ENCODE measurements at regions not wholly inside any gene's neighbourhood (a gene's known extent, or its start where the extent isn't known, plus 50 kb on each side); places are given as distances from the start of the nearest gene placed in this dataset.

DNA sequence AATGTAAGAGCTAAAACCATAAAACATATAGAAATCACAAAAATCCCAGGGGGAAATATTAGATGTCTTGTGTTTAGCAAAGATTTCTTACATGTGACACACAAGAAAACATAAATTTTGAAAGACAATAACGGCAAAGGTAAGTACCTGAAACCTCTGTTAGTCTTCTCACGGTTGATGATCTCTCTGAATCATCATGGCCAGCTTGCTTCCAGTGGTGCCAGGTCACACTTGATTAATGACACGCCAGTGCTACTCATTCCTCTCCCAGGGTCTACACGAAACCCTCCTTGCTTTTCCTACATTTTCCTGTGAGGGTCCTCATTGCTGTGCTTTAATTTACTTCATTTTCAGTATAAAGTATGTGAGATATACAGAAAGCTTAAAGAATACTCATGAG, 114.4 kb upstream of the PARP11 start:
- ChIA-PET CTCF (interaction anchor here (0.7 to 9.7 kb wide), 10 partner anchors 8 to 547 kb away, joined by 3 to 61 read pairs (median 4); no protein-coding TSS in a partner anchor), RAD21 (ENCODE audit: unreplicated experiment) (interaction anchor here (1.3 to 1.6 kb wide), 2 partner anchors 101 to 281 kb away, joined by 3 to 4 read pairs; no protein-coding TSS in a partner anchor), POLR2A (no interaction called here), SMC1A (ENCODE audit: uncharacterized antibody, unreplicated experiment) (interaction anchor here (0.6 to 2.8 kb wide), 5 partner anchors 11 to 128 kb away, joined by 3 to 8 read pairs (median 4); no protein-coding TSS in a partner anchor)
- ATAC-seq = no peak
- H3K4me2 ChIP-seq (ENCODE audit: control insufficient read depth, insufficient read depth) = no peak overlapping the region
- H3K9me3 ChIP-seq (replicated peaks; ENCODE audit: control insufficient read depth, insufficient read depth, low read length) = peaks cover 2% of the 10 kb centered on the region; the same call in 1 of the 3 replicates
- H3K27me3 ChIP-seq (replicated peaks in 1 of 2; ENCODE audit: control insufficient read depth in 2 of 2, insufficient read depth in 2 of 2, low read length in 1 of 2) = no peaks in the 10 kb centered on the region
- no peak for TF ChIP-seq PAX5 (IDR thresholded peaks at IDR 0.05; ENCODE audit: borderline replicate concordance, low read depth, low read length)
- TF ChIP-seq, protein P1, sequence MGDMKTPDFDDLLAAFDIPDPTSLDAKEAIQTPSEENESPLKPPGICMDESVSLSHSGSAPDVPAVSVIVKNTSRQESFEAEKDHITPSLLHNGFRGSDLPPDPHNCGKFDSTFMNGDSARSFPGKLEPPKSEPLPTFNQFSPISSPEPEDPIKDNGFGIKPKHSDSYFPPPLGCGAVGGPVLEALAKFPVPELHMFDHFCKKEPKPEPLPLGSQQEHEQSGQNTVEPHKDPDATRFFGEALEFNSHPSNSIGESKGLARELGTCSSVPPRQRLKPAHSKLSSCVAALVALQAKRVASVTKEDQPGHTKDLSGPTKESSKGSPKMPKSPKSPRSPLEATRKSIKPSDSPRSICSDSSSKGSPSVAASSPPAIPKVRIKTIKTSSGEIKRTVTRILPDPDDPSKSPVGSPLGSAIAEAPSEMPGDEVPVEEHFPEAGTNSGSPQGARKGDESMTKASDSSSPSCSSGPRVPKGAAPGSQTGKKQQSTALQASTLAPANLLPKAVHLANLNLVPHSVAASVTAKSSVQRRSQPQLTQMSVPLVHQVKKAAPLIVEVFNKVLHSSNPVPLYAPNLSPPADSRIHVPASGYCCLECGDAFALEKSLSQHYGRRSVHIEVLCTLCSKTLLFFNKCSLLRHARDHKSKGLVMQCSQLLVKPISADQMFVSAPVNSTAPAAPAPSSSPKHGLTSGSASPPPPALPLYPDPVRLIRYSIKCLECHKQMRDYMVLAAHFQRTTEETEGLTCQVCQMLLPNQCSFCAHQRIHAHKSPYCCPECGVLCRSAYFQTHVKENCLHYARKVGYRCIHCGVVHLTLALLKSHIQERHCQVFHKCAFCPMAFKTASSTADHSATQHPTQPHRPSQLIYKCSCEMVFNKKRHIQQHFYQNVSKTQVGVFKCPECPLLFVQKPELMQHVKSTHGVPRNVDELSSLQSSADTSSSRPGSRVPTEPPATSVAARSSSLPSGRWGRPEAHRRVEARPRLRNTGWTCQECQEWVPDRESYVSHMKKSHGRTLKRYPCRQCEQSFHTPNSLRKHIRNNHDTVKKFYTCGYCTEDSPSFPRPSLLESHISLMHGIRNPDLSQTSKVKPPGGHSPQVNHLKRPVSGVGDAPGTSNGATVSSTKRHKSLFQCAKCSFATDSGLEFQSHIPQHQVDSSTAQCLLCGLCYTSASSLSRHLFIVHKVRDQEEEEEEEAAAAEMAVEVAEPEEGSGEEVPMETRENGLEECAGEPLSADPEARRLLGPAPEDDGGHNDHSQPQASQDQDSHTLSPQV (IDR thresholded peaks at IDR 0.05) = no peak
- no peak for TF ChIP-seq MEF2A (IDR thresholded peaks at IDR 0.05; ENCODE audit: insufficient read depth, low read depth, low read length)
- TF ChIP-seq, protein P2, sequence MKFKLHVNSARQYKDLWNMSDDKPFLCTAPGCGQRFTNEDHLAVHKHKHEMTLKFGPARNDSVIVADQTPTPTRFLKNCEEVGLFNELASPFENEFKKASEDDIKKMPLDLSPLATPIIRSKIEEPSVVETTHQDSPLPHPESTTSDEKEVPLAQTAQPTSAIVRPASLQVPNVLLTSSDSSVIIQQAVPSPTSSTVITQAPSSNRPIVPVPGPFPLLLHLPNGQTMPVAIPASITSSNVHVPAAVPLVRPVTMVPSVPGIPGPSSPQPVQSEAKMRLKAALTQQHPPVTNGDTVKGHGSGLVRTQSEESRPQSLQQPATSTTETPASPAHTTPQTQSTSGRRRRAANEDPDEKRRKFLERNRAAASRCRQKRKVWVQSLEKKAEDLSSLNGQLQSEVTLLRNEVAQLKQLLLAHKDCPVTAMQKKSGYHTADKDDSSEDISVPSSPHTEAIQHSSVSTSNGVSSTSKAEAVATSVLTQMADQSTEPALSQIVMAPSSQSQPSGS (IDR thresholded peaks at IDR 0.05; ENCODE audit: low read length) = no peak
- TF ChIP-seq CHD4 (IDR thresholded peaks at IDR 0.05) = no peak
- TF ChIP-seq EZH2 (IDR thresholded peaks at IDR 0.05; ENCODE audit: borderline replicate concordance, control insufficient read depth, low read depth, low read length) = no peak
- no peak for TF ChIP-seq RUNX3 (IDR thresholded peaks at IDR 0.05; ENCODE audit: low read length)
- TF ChIP-seq, protein P3, sequence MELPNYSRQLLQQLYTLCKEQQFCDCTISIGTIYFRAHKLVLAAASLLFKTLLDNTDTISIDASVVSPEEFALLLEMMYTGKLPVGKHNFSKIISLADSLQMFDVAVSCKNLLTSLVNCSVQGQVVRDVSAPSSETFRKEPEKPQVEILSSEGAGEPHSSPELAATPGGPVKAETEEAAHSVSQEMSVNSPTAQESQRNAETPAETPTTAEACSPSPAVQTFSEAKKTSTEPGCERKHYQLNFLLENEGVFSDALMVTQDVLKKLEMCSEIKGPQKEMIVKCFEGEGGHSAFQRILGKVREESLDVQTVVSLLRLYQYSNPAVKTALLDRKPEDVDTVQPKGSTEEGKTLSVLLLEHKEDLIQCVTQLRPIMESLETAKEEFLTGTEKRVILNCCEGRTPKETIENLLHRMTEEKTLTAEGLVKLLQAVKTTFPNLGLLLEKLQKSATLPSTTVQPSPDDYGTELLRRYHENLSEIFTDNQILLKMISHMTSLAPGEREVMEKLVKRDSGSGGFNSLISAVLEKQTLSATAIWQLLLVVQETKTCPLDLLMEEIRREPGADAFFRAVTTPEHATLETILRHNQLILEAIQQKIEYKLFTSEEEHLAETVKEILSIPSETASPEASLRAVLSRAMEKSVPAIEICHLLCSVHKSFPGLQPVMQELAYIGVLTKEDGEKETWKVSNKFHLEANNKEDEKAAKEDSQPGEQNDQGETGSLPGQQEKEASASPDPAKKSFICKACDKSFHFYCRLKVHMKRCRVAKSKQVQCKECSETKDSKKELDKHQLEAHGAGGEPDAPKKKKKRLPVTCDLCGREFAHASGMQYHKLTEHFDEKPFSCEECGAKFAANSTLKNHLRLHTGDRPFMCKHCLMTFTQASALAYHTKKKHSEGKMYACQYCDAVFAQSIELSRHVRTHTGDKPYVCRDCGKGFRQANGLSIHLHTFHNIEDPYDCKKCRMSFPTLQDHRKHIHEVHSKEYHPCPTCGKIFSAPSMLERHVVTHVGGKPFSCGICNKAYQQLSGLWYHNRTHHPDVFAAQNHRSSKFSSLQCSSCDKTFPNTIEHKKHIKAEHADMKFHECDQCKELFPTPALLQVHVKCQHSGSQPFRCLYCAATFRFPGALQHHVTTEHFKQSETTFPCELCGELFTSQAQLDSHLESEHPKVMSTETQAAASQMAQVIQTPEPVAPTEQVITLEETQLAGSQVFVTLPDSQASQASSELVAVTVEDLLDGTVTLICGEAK (IDR thresholded peaks at IDR 0.05; ENCODE audit: borderline replicate concordance) = no peak
- no peak for TF ChIP-seq NRF1 (conservative IDR thresholded peaks at IDR 0.05; ENCODE audit: low read depth, low read length)
- no peak for TF ChIP-seq BACH1 (IDR thresholded peaks at IDR 0.05; ENCODE audit: borderline replicate concordance)
- no peak for TF ChIP-seq CEBPB (IDR thresholded peaks at IDR 0.05; ENCODE audit: borderline replicate concordance in 1 of 2, low read depth in 2 of 2, low read length in 2 of 2)
- TF ChIP-seq ZNF622 (IDR thresholded peaks at IDR 0.05) = no peak
- TF ChIP-seq CBFB (IDR thresholded peaks at IDR 0.05; ENCODE audit: low read depth) = no peak
- no peak overlapping the region for H2AFZ ChIP-seq (ENCODE audit: control insufficient read depth, low read depth, low read length)
- FAIRE-seq = peak; percentile 23
- no TSS peak for BruUV-seq (replicated peaks)
- in situ Hi-C loops (cut with MboI) = no loop called here
- H3K4me3 ChIP-seq = no peak overlapping the region
- H3K79me2 ChIP-seq (ENCODE audit: control insufficient read depth, insufficient read depth, low read length) = no peaks in the 10 kb centered on the region
- DNase-seq (ENCODE audit: low read depth, low spot score) = no peak
- WGBS (ENCODE audit: insufficient coverage, insufficient replicate concordance, low lambda C conversion rate, missing lambda C conversion rate) = 15% methylated on average over 4 of the region's 4 CpGs
- peaks cover 8% of the 10 kb centered on the region for H3K4me1 ChIP-seq (ENCODE audit: control insufficient read depth, insufficient read depth, low read length)
- H3K9ac ChIP-seq (ENCODE audit: control insufficient read depth, insufficient read depth, low read length) = no peak overlapping the region
- H3K27ac ChIP-seq (ENCODE audit: control insufficient read depth, insufficient read depth) = no peak overlapping the region
- intact Hi-C loops (cut with micrococcal nuclease; ENCODE audit: unreplicated experiment) = no loop called here
- no peaks in the 10 kb centered on the region for H3K36me3 ChIP-seq (ENCODE audit: control insufficient read depth in 2 of 2, insufficient read depth in 2 of 2, low read length in 1 of 2)
- H4K20me1 ChIP-seq (ENCODE audit: control insufficient read depth, insufficient read depth) = no peaks in the 10 kb centered on the region
